OCI-LY3 (cell line): ENCODE measurements at regions not wholly inside any gene's neighbourhood (a gene's known extent, or its start where the extent isn't known, plus 50 kb on each side); places are given as distances from the start of the nearest gene placed in this dataset.

Experiments
- EZH2phosphoT487 ChIP-seq: fragments of 200-600 bp; shearing (Covaris generic); IDR thresholded peaks from 2 replicates; pipeline ENCODE4 v1.6.1; 2018; ENCODE audit warnings: antibody characterized with exemption, mixed run types, low read depth
- TF ChIP-seq, protein P1 (sequence below): fragments of 200-600, 300-600 bp; sonication (generic); IDR thresholded peaks from 2 replicates; pipeline ENCODE4 v1.5.1; 2014; ENCODE audit warnings: antibody characterized with exemption, low read length, low read depth

DNA sequence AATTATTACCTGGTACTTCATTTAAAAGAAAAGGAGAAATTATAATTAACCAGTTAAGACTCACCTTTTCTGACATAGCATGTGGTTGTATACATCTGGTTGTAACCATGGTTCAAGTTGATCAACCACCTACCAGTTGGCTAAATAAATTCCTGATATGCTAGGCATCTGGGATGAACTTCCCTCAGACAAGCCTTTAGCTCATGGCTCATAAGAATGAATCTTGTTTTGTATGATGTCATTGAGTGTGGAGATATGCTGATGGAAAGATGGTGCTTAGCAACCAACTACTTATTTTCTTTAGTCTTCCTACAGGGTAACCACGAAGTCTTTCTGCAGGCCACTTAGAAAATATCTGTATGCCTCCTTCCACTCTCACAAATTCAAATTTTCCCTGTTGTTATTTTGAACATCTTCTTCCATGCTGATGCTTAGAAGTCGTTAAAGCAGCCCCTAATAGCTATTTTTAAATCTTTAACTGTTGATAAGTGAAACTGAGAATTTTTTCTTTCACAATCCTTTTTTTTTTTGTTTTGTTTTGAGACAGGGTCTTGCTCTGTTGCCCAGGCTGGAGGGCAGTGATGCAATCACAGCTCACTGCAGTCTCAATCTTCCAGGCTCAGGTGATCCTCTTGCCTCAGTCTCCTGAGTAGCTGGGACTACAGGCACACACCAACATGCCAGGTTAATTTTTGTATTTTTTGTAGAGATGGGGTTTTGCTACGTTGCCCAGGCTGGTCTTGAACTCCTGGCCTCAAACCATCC lies 51.9 kb upstream of the PTHLH start:
- TF ChIP-seq, protein P1, sequence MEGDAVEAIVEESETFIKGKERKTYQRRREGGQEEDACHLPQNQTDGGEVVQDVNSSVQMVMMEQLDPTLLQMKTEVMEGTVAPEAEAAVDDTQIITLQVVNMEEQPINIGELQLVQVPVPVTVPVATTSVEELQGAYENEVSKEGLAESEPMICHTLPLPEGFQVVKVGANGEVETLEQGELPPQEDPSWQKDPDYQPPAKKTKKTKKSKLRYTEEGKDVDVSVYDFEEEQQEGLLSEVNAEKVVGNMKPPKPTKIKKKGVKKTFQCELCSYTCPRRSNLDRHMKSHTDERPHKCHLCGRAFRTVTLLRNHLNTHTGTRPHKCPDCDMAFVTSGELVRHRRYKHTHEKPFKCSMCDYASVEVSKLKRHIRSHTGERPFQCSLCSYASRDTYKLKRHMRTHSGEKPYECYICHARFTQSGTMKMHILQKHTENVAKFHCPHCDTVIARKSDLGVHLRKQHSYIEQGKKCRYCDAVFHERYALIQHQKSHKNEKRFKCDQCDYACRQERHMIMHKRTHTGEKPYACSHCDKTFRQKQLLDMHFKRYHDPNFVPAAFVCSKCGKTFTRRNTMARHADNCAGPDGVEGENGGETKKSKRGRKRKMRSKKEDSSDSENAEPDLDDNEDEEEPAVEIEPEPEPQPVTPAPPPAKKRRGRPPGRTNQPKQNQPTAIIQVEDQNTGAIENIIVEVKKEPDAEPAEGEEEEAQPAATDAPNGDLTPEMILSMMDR = no peak
- TF ChIP-seq EZH2phosphoT487 = no peak
